ENCODE measurements at regions not wholly inside any gene's neighbourhood (a gene's known extent, or its start where the extent isn't known, plus 50 kb on each side); places are given as distances from the start of the nearest gene placed in this dataset.

GRCh38 chr3:31358473-31359070, 174.2 kb upstream of the STT3B start:
- WGBS: 80% methylated on average over 1 of the region's 1 CpG
- H3K36me3 ChIP-seq: no peaks in the 10 kb centered on the region
- TF ChIP-seq POLR2AphosphoS5 (IDR thresholded peaks at IDR 0.05) (no peak), POLR2A (IDR thresholded peaks at IDR 0.05) (no peak), CTCF (IDR thresholded peaks at IDR 0.05) (no peak)

GRCh38 chr3:31361371-31362273, 171.1 kb upstream of the STT3B start:
- Histone ChIP-seq H3K9me3 (no peaks in the 10 kb centered on the region), H3K4me3 (no peak overlapping the region), H3K27me3 (replicated peaks; ENCODE audit: insufficient read depth) (no peaks in the 10 kb centered on the region), H3K27ac (no peak overlapping the region), H3K4me1 (replicated peaks) (no peaks in the 10 kb centered on the region), H3K36me3 (no peaks in the 10 kb centered on the region)
- intact Hi-C loops (cut with DNase I): no loop called here
- WGBS: 61% methylated on average over 6 of the region's 6 CpGs
- TF ChIP-seq CTCF (IDR thresholded peaks at IDR 0.05) (no peak), POLR2AphosphoS5 (IDR thresholded peaks at IDR 0.05) (no peak), POLR2A (IDR thresholded peaks at IDR 0.05) (no peak)
- DNase-seq (ENCODE audit: low spot score): no peak

More at GRCh38 chr3:31358473-31359070, 174.2 kb upstream of the STT3B start:
- intact Hi-C loops (cut with DNase I): no loop called here
- no peak overlapping the region for H3K27ac ChIP-seq
- H3K9me3 ChIP-seq: no peaks in the 10 kb centered on the region
- no peaks in the 10 kb centered on the region for H3K4me1 ChIP-seq (replicated peaks)
- no peaks in the 10 kb centered on the region for H3K27me3 ChIP-seq (replicated peaks; ENCODE audit: insufficient read depth)
- no peak overlapping the region for H3K4me3 ChIP-seq
- DNase-seq (ENCODE audit: low spot score): no peak

GRCh38 chr3:31364188-31364587, 168.5 kb upstream of the STT3B start:
- TF ChIP-seq POLR2AphosphoS5 (IDR thresholded peaks at IDR 0.05): no peak
- no peak for TF ChIP-seq CTCF (IDR thresholded peaks at IDR 0.05)
- TF ChIP-seq POLR2A (IDR thresholded peaks at IDR 0.05): no peak
- H3K27ac ChIP-seq: no peak overlapping the region
- intact Hi-C loops (cut with DNase I): no loop called here
- no peak overlapping the region for H3K4me3 ChIP-seq
- H3K27me3 ChIP-seq (replicated peaks; ENCODE audit: insufficient read depth): no peaks in the 10 kb centered on the region
- WGBS: 93% methylated on average over 1 of the region's 1 CpG
- no peaks in the 10 kb centered on the region for H3K9me3 ChIP-seq
- no peaks in the 10 kb centered on the region for H3K4me1 ChIP-seq (replicated peaks)
- H3K36me3 ChIP-seq: no peaks in the 10 kb centered on the region
- DNase-seq (ENCODE audit: low spot score): no peak

- Histone ChIP-seq H3K9me3 (no peaks in the 10 kb centered on the region), H3K4me3 (no peak overlapping the region), H3K27ac (no peak overlapping the region), H3K36me3 (no peaks in the 10 kb centered on the region), H3K27me3 (replicated peaks; ENCODE audit: insufficient read depth) (no peaks in the 10 kb centered on the region), H3K4me1 (replicated peaks) (no peaks in the 10 kb centered on the region)
- DNase-seq (ENCODE audit: low spot score): no peak
- intact Hi-C loops (cut with DNase I): no loop called here
- TF ChIP-seq POLR2A (IDR thresholded peaks at IDR 0.05): no peak
- no peak for TF ChIP-seq CTCF (IDR thresholded peaks at IDR 0.05)
- TF ChIP-seq POLR2AphosphoS5 (IDR thresholded peaks at IDR 0.05): no peak
Measured at GRCh38 chr3:31364711-31365110, 168.0 kb upstream of the STT3B start.

All from prostate gland (tissue), 2 donors.